Neural progenitor cell (in vitro differentiated cells): ENCODE measurements at regions not wholly inside any gene's neighbourhood (a gene's known extent, or its start where the extent isn't known, plus 50 kb on each side); places are given as distances from the start of the nearest gene placed in this dataset.

Experiments used
- DNase-seq: peaks from one replicate; pipeline ENCODE4 v3.0.0-alpha.2; 2016; ENCODE audit warnings: low spot score
- H2AFZ ChIP-seq: fragments of 200-600 bp; sonication (generic); replicated peaks from 2 replicates; pipeline ENCODE4 v1.6.1; 2016; ENCODE audit warnings: antibody characterized with exemption
- H3F3A ChIP-seq: fragments of 200-600 bp; sonication (generic); 2 replicates; pipeline ENCODE4 v1.6.1; 2016; ENCODE audit warnings: antibody characterized with exemption, low read depth
- H3K27ac ChIP-seq: fragments of 200-600 bp; sonication (generic); 2 replicates; pipeline ENCODE4 v1.5.1; 2016; ENCODE audit warnings: mild to moderate bottlenecking
- H3K27me3 ChIP-seq: fragments of 200-600 bp; sonication (generic); 2 replicates; pipeline ENCODE4 v1.6.1; 2016; ENCODE audit warnings: mild to moderate bottlenecking, moderate library complexity
- H3K36me3 ChIP-seq: fragments of 200-600 bp; sonication (generic); 2 replicates; pipeline ENCODE4 v1.5.1; 2016
- H3K4me1 ChIP-seq: fragments of 200-600 bp; sonication (generic); 2 replicates; pipeline ENCODE4 v1.6.1; 2016; ENCODE audit warnings: mixed run types
- H3K4me2 ChIP-seq: fragments of 200-600 bp; sonication (generic); 2 replicates; pipeline ENCODE4 v1.6.1; 2016
- H3K4me3 ChIP-seq: fragments of 200-600 bp; sonication (generic); 2 replicates; pipeline ENCODE4 v1.5.1; 2016
- H3K79me2 ChIP-seq: fragments of 200-600 bp; sonication (generic); 2 replicates; pipeline ENCODE4 v1.6.1; 2016; ENCODE audit warnings: low read depth
- H3K9ac ChIP-seq: fragments of 200-600 bp; sonication (generic); 2 replicates; pipeline ENCODE4 v1.6.1; 2016
- H3K9me3 ChIP-seq: fragments of 200-600 bp; sonication (generic); 2 replicates; pipeline ENCODE4 v1.5.1; 2016; ENCODE audit warnings: low read depth
- H4K20me1 ChIP-seq: fragments of 200-600 bp; sonication (generic); 2 replicates; pipeline ENCODE4 v1.6.1; 2016; ENCODE audit warnings: low read depth
- H3K27ac Mint-ChIP-seq: 3 replicates; pipeline ENCODE4 v1.8.0; 2021; ENCODE audit warnings: mixed read lengths
- H3K27me3 Mint-ChIP-seq: 2 replicates; pipeline ENCODE4 v1.8.0; 2022; ENCODE audit warnings: low read depth, mild to moderate bottlenecking, inconsistent platforms, moderate library complexity, mixed read lengths; ENCODE audit not compliant: insufficient read depth
- H3K36me3 Mint-ChIP-seq: 3 replicates; pipeline ENCODE4 v1.8.0; 2021; ENCODE audit warnings: mixed read lengths
- H3K4me1 Mint-ChIP-seq: 3 replicates; pipeline ENCODE4 v1.8.0; 2021; ENCODE audit warnings: mixed read lengths
- H3K4me3 Mint-ChIP-seq: 3 replicates; pipeline ENCODE4 v1.8.0; 2021; ENCODE audit warnings: mild to moderate bottlenecking, moderate library complexity, mixed read lengths
- H3K9me3 Mint-ChIP-seq: 3 replicates; pipeline ENCODE4 v1.8.0; 2020; ENCODE audit warnings: mixed read lengths
- EZH2 ChIP-seq: fragments of 200-600 bp; sonication (generic); IDR thresholded peaks from 2 replicates; pipeline ENCODE4 v1.6.1; 2017; ENCODE audit warnings: antibody characterized with exemption, mild to moderate bottlenecking, moderate library complexity
- EZH2phosphoT487 ChIP-seq: fragments of 200-600 bp; sonication (generic); IDR thresholded peaks from 2 replicates; pipeline ENCODE4 v1.6.1; 2017; ENCODE audit warnings: antibody characterized with exemption
- TF ChIP-seq, protein P1 (sequence below): fragments of 200-600 bp; sonication (generic); IDR thresholded peaks from 2 replicates; pipeline ENCODE4 v1.5.1; 2017; ENCODE audit warnings: antibody characterized with exemption, mild to moderate bottlenecking

GRCh38 chr16:6861815-6862477, 470.7 kb upstream of the RBFOX1 start:
- peak overlapping the region; percentile 51 for H3K27ac Mint-ChIP-seq
- H3K4me2 ChIP-seq, result peak overlapping the region; percentile 72
- DNase-seq, result no peak
- peak overlapping the region; percentile 10 for H3K4me3 ChIP-seq
- peaks cover 32% of the 10 kb centered on the region for H3F3A ChIP-seq
- peaks cover 4% of the 10 kb centered on the region for H3K27me3 Mint-ChIP-seq
- TF ChIP-seq EZH2phosphoT487 (no peak), EZH2 (no peak)
- TF ChIP-seq, protein P1, sequence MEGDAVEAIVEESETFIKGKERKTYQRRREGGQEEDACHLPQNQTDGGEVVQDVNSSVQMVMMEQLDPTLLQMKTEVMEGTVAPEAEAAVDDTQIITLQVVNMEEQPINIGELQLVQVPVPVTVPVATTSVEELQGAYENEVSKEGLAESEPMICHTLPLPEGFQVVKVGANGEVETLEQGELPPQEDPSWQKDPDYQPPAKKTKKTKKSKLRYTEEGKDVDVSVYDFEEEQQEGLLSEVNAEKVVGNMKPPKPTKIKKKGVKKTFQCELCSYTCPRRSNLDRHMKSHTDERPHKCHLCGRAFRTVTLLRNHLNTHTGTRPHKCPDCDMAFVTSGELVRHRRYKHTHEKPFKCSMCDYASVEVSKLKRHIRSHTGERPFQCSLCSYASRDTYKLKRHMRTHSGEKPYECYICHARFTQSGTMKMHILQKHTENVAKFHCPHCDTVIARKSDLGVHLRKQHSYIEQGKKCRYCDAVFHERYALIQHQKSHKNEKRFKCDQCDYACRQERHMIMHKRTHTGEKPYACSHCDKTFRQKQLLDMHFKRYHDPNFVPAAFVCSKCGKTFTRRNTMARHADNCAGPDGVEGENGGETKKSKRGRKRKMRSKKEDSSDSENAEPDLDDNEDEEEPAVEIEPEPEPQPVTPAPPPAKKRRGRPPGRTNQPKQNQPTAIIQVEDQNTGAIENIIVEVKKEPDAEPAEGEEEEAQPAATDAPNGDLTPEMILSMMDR, result no peak
- peaks cover 59% of the 10 kb centered on the region for H3K4me1 ChIP-seq
- H3K36me3 Mint-ChIP-seq, result no peaks in the 10 kb centered on the region
- peaks cover 3% of the 10 kb centered on the region for H4K20me1 ChIP-seq
- no peaks in the 10 kb centered on the region for H3K79me2 ChIP-seq
- no peaks in the 10 kb centered on the region for H3K36me3 ChIP-seq
- peaks cover 58% of the 10 kb centered on the region for H3K27me3 ChIP-seq
- no peaks in the 10 kb centered on the region for H3K9me3 Mint-ChIP-seq
- no peak overlapping the region for H3K9ac ChIP-seq
- no peaks in the 10 kb centered on the region for H3K9me3 ChIP-seq
- no peak overlapping the region for H3K4me3 Mint-ChIP-seq
- peaks cover 30% of the 10 kb centered on the region for H3K4me1 Mint-ChIP-seq
- no peak overlapping the region for H3K27ac ChIP-seq
- H2AFZ ChIP-seq, result no peak overlapping the region

DNA sequence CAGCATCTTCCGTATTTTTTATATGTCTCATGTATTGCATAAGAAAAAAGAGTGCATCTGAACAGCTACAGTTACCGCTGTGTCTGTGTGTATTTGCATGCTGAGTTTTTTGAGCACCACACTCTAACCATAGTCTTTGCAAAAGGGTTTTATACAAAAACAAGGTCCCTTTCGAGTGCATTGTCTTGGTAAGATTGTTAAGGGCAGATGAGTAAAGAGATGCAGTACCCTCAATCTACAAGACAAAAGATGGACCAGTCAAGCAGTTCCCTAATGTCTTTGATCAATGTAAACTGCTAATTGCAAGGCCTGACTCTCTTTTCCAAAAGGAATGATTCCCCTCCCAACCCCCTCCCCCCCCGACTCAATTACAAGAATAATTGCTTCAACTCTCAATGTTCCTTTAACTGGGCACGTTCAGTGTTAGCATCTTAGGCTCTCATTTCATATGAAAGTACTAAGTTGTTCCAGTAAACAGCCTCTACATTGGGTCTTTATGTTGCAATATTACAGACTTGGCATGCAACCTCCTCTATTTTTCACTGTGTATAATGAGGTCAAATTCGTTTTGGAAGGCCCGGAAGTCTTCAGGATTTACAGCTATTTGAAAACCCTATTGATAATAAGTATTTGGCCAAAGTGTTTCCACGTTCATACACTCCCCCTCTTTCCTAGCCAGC, 471.4 kb upstream of the RBFOX1 start:
- H3F3A ChIP-seq, result peaks cover 32% of the 10 kb centered on the region
- no peaks in the 10 kb centered on the region for H3K9me3 Mint-ChIP-seq
- DNase-seq, result peak; percentile 43
- TF ChIP-seq, protein P1, result no peak
- TF ChIP-seq EZH2phosphoT487 (no peak), EZH2 (no peak)
- H4K20me1 ChIP-seq, result peaks cover 3% of the 10 kb centered on the region
- H3K4me3 ChIP-seq, result peak overlapping the region; percentile 10
- H3K4me3 Mint-ChIP-seq, result no peak overlapping the region
- H3K36me3 Mint-ChIP-seq, result no peaks in the 10 kb centered on the region
- H3K36me3 ChIP-seq, result no peaks in the 10 kb centered on the region
- H3K27ac Mint-ChIP-seq, result no peak overlapping the region
- H3K27me3 Mint-ChIP-seq, result peaks cover 4% of the 10 kb centered on the region
- H3K4me1 Mint-ChIP-seq, result peaks cover 30% of the 10 kb centered on the region
- peaks cover 59% of the 10 kb centered on the region for H3K4me1 ChIP-seq
- no peaks in the 10 kb centered on the region for H3K79me2 ChIP-seq
- no peak overlapping the region for H3K27ac ChIP-seq
- peaks cover 64% of the 10 kb centered on the region for H3K27me3 ChIP-seq
- H3K9ac ChIP-seq, result no peak overlapping the region
- H2AFZ ChIP-seq, result no peak overlapping the region
- H3K9me3 ChIP-seq, result no peaks in the 10 kb centered on the region
- peak overlapping the region; percentile 72 for H3K4me2 ChIP-seq

GRCh38 chr16:6857575-6857974, 475.1 kb upstream of the RBFOX1 start:
- H3K9me3 Mint-ChIP-seq, result no peaks in the 10 kb centered on the region
- TF ChIP-seq EZH2, result no peak
- TF ChIP-seq, protein P1, result no peak
- no peak for TF ChIP-seq EZH2phosphoT487
- H3F3A ChIP-seq, result peaks cover 18% of the 10 kb centered on the region
- no peaks in the 10 kb centered on the region for H3K9me3 ChIP-seq
- no peak overlapping the region for H3K27ac Mint-ChIP-seq
- peaks cover 18% of the 10 kb centered on the region for H3K4me1 Mint-ChIP-seq
- no peak overlapping the region for H3K4me3 Mint-ChIP-seq
- no peaks in the 10 kb centered on the region for H3K79me2 ChIP-seq
- H3K4me1 ChIP-seq, result peaks cover 36% of the 10 kb centered on the region
- no peak overlapping the region for H3K9ac ChIP-seq
- no peaks in the 10 kb centered on the region for H3K36me3 Mint-ChIP-seq
- H3K27me3 ChIP-seq, result peaks cover 90% of the 10 kb centered on the region
- no peaks in the 10 kb centered on the region for H3K27me3 Mint-ChIP-seq
- no peaks in the 10 kb centered on the region for H3K36me3 ChIP-seq
- H3K4me2 ChIP-seq, result no peak overlapping the region
- no peak overlapping the region for H3K27ac ChIP-seq
- no peak overlapping the region for H3K4me3 ChIP-seq
- no peak overlapping the region for H2AFZ ChIP-seq
- peaks cover 3% of the 10 kb centered on the region for H4K20me1 ChIP-seq
- DNase-seq, result no peak
